ENCODE measurements at regions not wholly inside any gene's neighbourhood (a gene's known extent, or its start where the extent isn't known, plus 50 kb on each side); places are given as distances from the start of the nearest gene placed in this dataset.

DNA sequence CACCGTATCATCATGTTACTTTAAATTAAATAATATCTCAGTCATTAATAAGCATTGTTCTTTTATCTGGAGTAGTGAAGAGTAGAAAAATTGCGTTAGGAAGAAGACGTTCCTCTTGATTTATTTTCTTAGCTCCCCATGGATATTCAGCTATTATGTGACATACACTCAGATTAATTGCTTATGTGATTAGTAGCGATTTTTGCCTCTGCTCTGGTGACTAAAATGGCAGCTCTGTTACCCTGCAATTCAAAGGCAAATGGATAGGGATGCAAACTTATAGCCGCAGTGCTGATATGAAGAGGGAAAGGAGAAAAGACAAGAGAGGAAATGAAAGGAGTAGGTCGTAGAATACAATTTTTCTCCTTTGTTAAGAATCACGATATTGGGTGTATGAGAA, 188.4 kb upstream of the MALRD1 start:
- Histone ChIP-seq H3K4me1 (ENCODE audit: control insufficient read depth in 2 of 2, insufficient read depth in 2 of 2, low read length in 2 of 2) (no peaks in the 10 kb centered on the region), H3K9me3 (ENCODE audit: control insufficient read depth in 2 of 2, insufficient read depth in 1 of 2, low read length in 1 of 2) (peaks cover 0 to 3% of the 10 kb centered on the region in 2 donors), H3K27ac (ENCODE audit: low read depth in 1 of 2, low read length in 1 of 2) (no peak overlapping the region), H3K4me3 (ENCODE audit: low read length in 2 of 2) (no peak overlapping the region), H3K27me3 (ENCODE audit: control insufficient read depth in 2 of 2, insufficient read depth in 1 of 2, low read length in 1 of 2) (no peaks in the 10 kb centered on the region), H3K36me3 (ENCODE audit: control insufficient read depth in 2 of 2, insufficient read depth in 2 of 2, low read length in 1 of 2) (no peaks in the 10 kb centered on the region)
- no peak for DNase-seq (ENCODE audit: low read depth in 6 of 9, low spot score in 9 of 9)
- WGBS: 89% methylated on average over 7 of the region's 7 CpGs

- Histone ChIP-seq H3K27me3 (ENCODE audit: control insufficient read depth in 2 of 2, insufficient read depth in 1 of 2, low read length in 1 of 2) (no peaks in the 10 kb centered on the region), H3K27ac (ENCODE audit: low read depth in 1 of 2, low read length in 1 of 2) (no peak overlapping the region), H3K36me3 (ENCODE audit: control insufficient read depth in 2 of 2, insufficient read depth in 2 of 2, low read length in 1 of 2) (no peaks in the 10 kb centered on the region), H3K4me3 (ENCODE audit: low read length in 2 of 2) (no peak overlapping the region), H3K4me1 (ENCODE audit: control insufficient read depth in 2 of 2, insufficient read depth in 2 of 2, low read length in 2 of 2) (no peaks in the 10 kb centered on the region), H3K9me3 (ENCODE audit: control insufficient read depth in 2 of 2, insufficient read depth in 1 of 2, low read length in 1 of 2) (peaks cover 0 to 6% of the 10 kb centered on the region in 2 donors)
- DNase-seq (ENCODE audit: low read depth in 6 of 9, low spot score in 9 of 9): no peak
- WGBS: 74% methylated on average over 4 of the region's 4 CpGs
Observed at GRCh38 chr10:18860631-18861240, 187.9 kb upstream of the MALRD1 start.

- Histone ChIP-seq H3K4me3 (ENCODE audit: low read length in 2 of 2) (no peak overlapping the region), H3K4me1 (ENCODE audit: control insufficient read depth in 2 of 2, insufficient read depth in 2 of 2, low read length in 2 of 2) (no peaks in the 10 kb centered on the region), H3K27me3 (ENCODE audit: control insufficient read depth in 2 of 2, insufficient read depth in 1 of 2, low read length in 1 of 2) (no peaks in the 10 kb centered on the region), H3K9me3 (ENCODE audit: control insufficient read depth in 2 of 2, insufficient read depth in 1 of 2, low read length in 1 of 2) (peaks cover 0 to 6% of the 10 kb centered on the region in 2 donors), H3K36me3 (ENCODE audit: control insufficient read depth in 2 of 2, insufficient read depth in 2 of 2, low read length in 1 of 2) (no peaks in the 10 kb centered on the region), H3K27ac (ENCODE audit: low read depth in 1 of 2, low read length in 1 of 2) (no peak overlapping the region)
- 97% methylated on average over 2 of the region's 2 CpGs for WGBS
- no peak for DNase-seq (ENCODE audit: low read depth in 6 of 9, low spot score in 9 of 9)
Observed at GRCh38 chr10:18861382-18861781, 187.2 kb upstream of the MALRD1 start.

- Histone ChIP-seq H3K4me3 (ENCODE audit: low read length in 2 of 2) (no peak overlapping the region), H3K4me1 (ENCODE audit: control insufficient read depth in 2 of 2, insufficient read depth in 2 of 2, low read length in 2 of 2) (no peaks in the 10 kb centered on the region), H3K9me3 (ENCODE audit: control insufficient read depth in 2 of 2, insufficient read depth in 1 of 2, low read length in 1 of 2) (peaks cover 0 to 7% of the 10 kb centered on the region in 2 donors), H3K27me3 (ENCODE audit: control insufficient read depth in 2 of 2, insufficient read depth in 1 of 2, low read length in 1 of 2) (no peaks in the 10 kb centered on the region), H3K36me3 (ENCODE audit: control insufficient read depth in 2 of 2, insufficient read depth in 2 of 2, low read length in 1 of 2) (no peaks in the 10 kb centered on the region), H3K27ac (ENCODE audit: low read depth in 1 of 2, low read length in 1 of 2) (no peak overlapping the region)
- 93% methylated on average over 3 of the region's 3 CpGs for WGBS
- no peak for DNase-seq (ENCODE audit: low read depth in 6 of 9, low spot score in 9 of 9)
Observed at GRCh38 chr10:18866852-18867251, 181.7 kb upstream of the MALRD1 start.

GRCh38 chr10:18868919-18869318, 179.7 kb upstream of the MALRD1 start:
- H3K9me3 ChIP-seq (ENCODE audit: control insufficient read depth in 2 of 2, insufficient read depth in 1 of 2, low read length in 1 of 2): peaks cover 0 to 7% of the 10 kb centered on the region in 2 donors
- no peaks in the 10 kb centered on the region for H3K27me3 ChIP-seq (ENCODE audit: control insufficient read depth in 2 of 2, insufficient read depth in 1 of 2, low read length in 1 of 2)
- no peaks in the 10 kb centered on the region for H3K4me1 ChIP-seq (ENCODE audit: control insufficient read depth in 2 of 2, insufficient read depth in 2 of 2, low read length in 2 of 2)
- H3K36me3 ChIP-seq (ENCODE audit: control insufficient read depth in 2 of 2, insufficient read depth in 2 of 2, low read length in 1 of 2): no peaks in the 10 kb centered on the region
- H3K4me3 ChIP-seq (ENCODE audit: low read length in 2 of 2): no peak overlapping the region
- WGBS: 79% methylated on average over 3 of the region's 3 CpGs
- DNase-seq (ENCODE audit: low read depth in 6 of 9, low spot score in 9 of 9): no peak
- no peak overlapping the region for H3K27ac ChIP-seq (ENCODE audit: low read depth in 1 of 2, low read length in 1 of 2)

- no peak overlapping the region for H3K27ac ChIP-seq (ENCODE audit: low read depth in 1 of 2, low read length in 1 of 2)
- 92% methylated on average over 1 of the region's 1 CpG for whole genome bisulfite sequencing
- H3K27me3 ChIP-seq (ENCODE audit: control insufficient read depth in 2 of 2, insufficient read depth in 1 of 2, low read length in 1 of 2): no peaks in the 10 kb centered on the region
- H3K4me1 ChIP-seq (ENCODE audit: control insufficient read depth in 2 of 2, insufficient read depth in 2 of 2, low read length in 2 of 2): no peaks in the 10 kb centered on the region
- no peak for DNase-seq (ENCODE audit: low read depth in 6 of 9, low spot score in 9 of 9)
- H3K9me3 ChIP-seq (ENCODE audit: control insufficient read depth in 2 of 2, insufficient read depth in 1 of 2, low read length in 1 of 2): peaks cover 0 to 8% of the 10 kb centered on the region in 2 donors
- no peaks in the 10 kb centered on the region for H3K36me3 ChIP-seq (ENCODE audit: control insufficient read depth in 2 of 2, insufficient read depth in 2 of 2, low read length in 1 of 2)
- H3K4me3 ChIP-seq (ENCODE audit: low read length in 2 of 2): no peak overlapping the region
Observed at GRCh38 chr10:18875477-18875876, 173.1 kb upstream of the MALRD1 start.

GRCh38 chr10:18879284-18879683, 169.3 kb upstream of the MALRD1 start:
- H3K9me3 ChIP-seq (ENCODE audit: control insufficient read depth in 2 of 2, insufficient read depth in 1 of 2, low read length in 1 of 2): peaks cover 0 to 8% of the 10 kb centered on the region in 2 donors
- no peak for DNase-seq (ENCODE audit: low read depth in 6 of 9, low spot score in 9 of 9)
- no peak overlapping the region for H3K4me3 ChIP-seq (ENCODE audit: low read length in 2 of 2)
- H3K36me3 ChIP-seq (ENCODE audit: control insufficient read depth in 2 of 2, insufficient read depth in 2 of 2, low read length in 1 of 2): no peaks in the 10 kb centered on the region
- WGBS: 95% methylated on average over 2 of the region's 2 CpGs
- no peaks in the 10 kb centered on the region for H3K27me3 ChIP-seq (ENCODE audit: control insufficient read depth in 2 of 2, insufficient read depth in 1 of 2, low read length in 1 of 2)
- H3K4me1 ChIP-seq (ENCODE audit: control insufficient read depth in 2 of 2, insufficient read depth in 2 of 2, low read length in 2 of 2): no peaks in the 10 kb centered on the region
- H3K27ac ChIP-seq (ENCODE audit: low read depth in 1 of 2, low read length in 1 of 2): no peak overlapping the region

DNA sequence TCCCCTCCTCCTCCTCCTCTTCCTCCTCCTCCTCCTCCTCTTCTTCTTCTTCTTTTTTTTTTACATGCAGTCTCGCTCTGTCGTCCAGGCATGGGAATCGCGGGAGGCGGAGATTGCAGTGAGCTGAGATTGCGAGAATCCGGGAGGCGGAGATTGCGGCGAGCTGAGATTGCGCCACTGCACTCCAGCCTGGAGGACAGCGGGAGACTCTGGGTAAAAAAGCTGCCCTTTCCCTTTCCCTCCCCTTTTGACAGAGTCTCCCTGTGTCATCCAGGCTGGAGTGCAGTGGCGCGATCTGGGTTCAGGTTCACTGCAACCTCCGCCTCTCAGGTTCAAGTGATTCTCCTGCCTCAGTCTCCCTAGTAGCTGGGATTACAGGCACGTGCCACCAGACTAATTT, 168.1 kb upstream of the MALRD1 start:
- H3K4me1 ChIP-seq (ENCODE audit: control insufficient read depth in 2 of 2, insufficient read depth in 2 of 2, low read length in 2 of 2): no peaks in the 10 kb centered on the region
- H3K36me3 ChIP-seq (ENCODE audit: control insufficient read depth in 2 of 2, insufficient read depth in 2 of 2, low read length in 1 of 2): no peaks in the 10 kb centered on the region
- no peaks in the 10 kb centered on the region for H3K27me3 ChIP-seq (ENCODE audit: control insufficient read depth in 2 of 2, insufficient read depth in 1 of 2, low read length in 1 of 2)
- WGBS: 77% methylated on average over 16 of the region's 16 CpGs
- H3K4me3 ChIP-seq (ENCODE audit: low read length in 2 of 2): no peak overlapping the region
- H3K9me3 ChIP-seq (ENCODE audit: control insufficient read depth in 2 of 2, insufficient read depth in 1 of 2, low read length in 1 of 2): peaks cover 0 to 8% of the 10 kb centered on the region in 2 donors
- DNase-seq (ENCODE audit: low read depth in 6 of 9, low spot score in 9 of 9): no peak
- H3K27ac ChIP-seq (ENCODE audit: low read depth in 1 of 2, low read length in 1 of 2): no peak overlapping the region

DNA sequence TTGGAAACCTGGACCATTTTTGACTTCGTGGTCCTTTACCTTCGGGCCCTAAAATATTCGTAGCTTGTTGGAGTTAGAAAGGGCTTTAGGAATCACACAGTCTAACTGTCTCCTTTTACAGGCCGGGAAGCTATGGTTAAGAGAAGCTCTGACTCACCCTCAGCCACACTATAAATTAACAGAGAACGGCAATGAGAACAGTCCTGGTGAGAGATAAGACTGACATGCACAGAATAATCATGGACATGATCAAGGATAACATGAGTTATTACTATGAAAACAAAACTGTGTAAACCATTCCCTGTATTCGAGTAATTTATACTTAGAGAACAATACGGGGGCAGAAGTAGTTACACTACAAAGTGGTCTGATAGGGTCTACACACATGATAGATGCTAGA, 162.5 kb upstream of the MALRD1 start:
- Histone ChIP-seq H3K27ac (ENCODE audit: low read depth in 1 of 2, low read length in 1 of 2) (no peak overlapping the region), H3K4me1 (ENCODE audit: control insufficient read depth in 2 of 2, insufficient read depth in 2 of 2, low read length in 2 of 2) (no peaks in the 10 kb centered on the region), H3K9me3 (ENCODE audit: control insufficient read depth in 2 of 2, insufficient read depth in 1 of 2, low read length in 1 of 2) (no peaks in the 10 kb centered on the region), H3K4me3 (ENCODE audit: low read length in 2 of 2) (no peak overlapping the region), H3K27me3 (ENCODE audit: control insufficient read depth in 2 of 2, insufficient read depth in 1 of 2, low read length in 1 of 2) (no peaks in the 10 kb centered on the region), H3K36me3 (ENCODE audit: control insufficient read depth in 2 of 2, insufficient read depth in 2 of 2, low read length in 1 of 2) (no peaks in the 10 kb centered on the region)
- no peak for DNase-seq (ENCODE audit: low read depth in 6 of 9, low spot score in 9 of 9)
- WGBS: 59% methylated on average over 7 of the region's 7 CpGs

GRCh38 chr10:18906636-18907035, 142.0 kb upstream of the MALRD1 start:
- DNase-seq (ENCODE audit: low read depth in 6 of 9, low spot score in 9 of 9): no peak
- Histone ChIP-seq H3K4me1 (ENCODE audit: control insufficient read depth in 2 of 2, insufficient read depth in 2 of 2, low read length in 2 of 2) (no peaks in the 10 kb centered on the region), H3K27me3 (ENCODE audit: control insufficient read depth in 2 of 2, insufficient read depth in 1 of 2, low read length in 1 of 2) (no peaks in the 10 kb centered on the region), H3K4me3 (ENCODE audit: low read length in 2 of 2) (no peak overlapping the region), H3K27ac (ENCODE audit: low read depth in 1 of 2, low read length in 1 of 2) (no peak overlapping the region), H3K9me3 (ENCODE audit: control insufficient read depth in 2 of 2, insufficient read depth in 1 of 2, low read length in 1 of 2) (no peaks in the 10 kb centered on the region), H3K36me3 (ENCODE audit: control insufficient read depth in 2 of 2, insufficient read depth in 2 of 2, low read length in 1 of 2) (no peaks in the 10 kb centered on the region)

Data from thymus (tissue), 11 donors.